Trophoblast cell (in vitro differentiated cells and primary cell): ENCODE measurements at regions not wholly inside any gene's neighbourhood (a gene's known extent, or its start where the extent isn't known, plus 50 kb on each side); places are given as distances from the start of the nearest gene placed in this dataset.

Experiments used
- DNase-seq, 2 donors: peaks; one replicate each; pipeline ENCODE4 v3.0.0-alpha.2; 2016
- H2AFZ ChIP-seq: 2 replicates; pipeline ENCODE4 v1.6.1; 2013; ENCODE audit warnings: low read length, moderate library complexity, mild to moderate bottlenecking; ENCODE audit not compliant: insufficient read depth, poor library complexity
- H2AK5ac ChIP-seq: 2 replicates; pipeline ENCODE4 v1.6.1; 2013; ENCODE audit warnings: mild to moderate bottlenecking, low read length
- H2BK120ac ChIP-seq: 2 replicates; pipeline ENCODE4 v1.6.1; 2013; ENCODE audit warnings: low read length, mild to moderate bottlenecking, moderate library complexity; ENCODE audit not compliant: insufficient read depth, poor library complexity
- H2BK12ac ChIP-seq: 2 replicates; pipeline ENCODE4 v1.6.1; 2013; ENCODE audit warnings: mild to moderate bottlenecking, low read length, moderate library complexity
- H2BK5ac ChIP-seq: 2 replicates; pipeline ENCODE4 v1.6.1; 2013; ENCODE audit warnings: low read length, low read depth, moderate library complexity, mild to moderate bottlenecking; ENCODE audit not compliant: poor library complexity
- H3K14ac ChIP-seq: 2 replicates; pipeline ENCODE4 v1.6.1; 2013; ENCODE audit warnings: mild to moderate bottlenecking, low read length
- H3K18ac ChIP-seq: 2 replicates; pipeline ENCODE4 v1.6.1; 2013; ENCODE audit warnings: mild to moderate bottlenecking, low read length
- H3K23ac ChIP-seq: 2 replicates; pipeline ENCODE4 v1.6.1; 2013; ENCODE audit warnings: low read length
- H3K27ac ChIP-seq: 2 replicates; pipeline ENCODE4 v1.5.1; 2013; ENCODE audit warnings: low read depth, mild to moderate bottlenecking, inconsistent platforms, low read length, moderate library complexity
- H3K27me3 ChIP-seq: 2 replicates; pipeline ENCODE4 v1.6.1; 2013; ENCODE audit warnings: inconsistent platforms, mild to moderate bottlenecking, low read length, moderate library complexity; ENCODE audit not compliant: insufficient read depth
- H3K36me3 ChIP-seq, 2 experiments: 1 replicate in 1 of 2; 2 replicates in 1 of 2; pipeline ENCODE4 v1.6.1; 2013; ENCODE audit warnings: low read length in 2 of 2, mild to moderate bottlenecking in 2 of 2, moderate library complexity in 1 of 2; ENCODE audit not compliant: insufficient read depth in 2 of 2, control insufficient read depth in 1 of 2
- H3K4ac ChIP-seq: 2 replicates; pipeline ENCODE4 v1.6.1; 2013; ENCODE audit warnings: low read depth, mild to moderate bottlenecking, low read length, moderate library complexity
- H3K4me1 ChIP-seq, 2 experiments: 1 replicate in 1 of 2; 2 replicates in 1 of 2; pipeline ENCODE4 v1.6.1; 2013; ENCODE audit warnings: low read length in 2 of 2, mild to moderate bottlenecking in 2 of 2, moderate library complexity in 1 of 2; ENCODE audit not compliant: insufficient read depth in 2 of 2, control insufficient read depth in 1 of 2
- H3K4me2 ChIP-seq: 2 replicates; pipeline ENCODE4 v1.6.1; 2013; ENCODE audit warnings: inconsistent platforms, mild to moderate bottlenecking, low read length, moderate library complexity
- H3K4me3 ChIP-seq: 2 replicates; pipeline ENCODE4 v1.5.1; 2013; ENCODE audit warnings: mild to moderate bottlenecking, low read depth, low read length, inconsistent platforms
- H3K79me1 ChIP-seq: one replicate; pipeline ENCODE4 v1.6.1; 2013; ENCODE audit warnings: low read length
- H3K79me2 ChIP-seq: 2 replicates; pipeline ENCODE4 v1.6.1; 2013; ENCODE audit warnings: low read length, mild to moderate bottlenecking; ENCODE audit not compliant: control insufficient read depth, insufficient read depth, poor library complexity
- H3K9ac ChIP-seq: 2 replicates; pipeline ENCODE4 v1.6.1; 2013; ENCODE audit warnings: mild to moderate bottlenecking, low read length
- H3K9me3 ChIP-seq: 2 replicates; pipeline ENCODE4 v1.6.1; 2013; ENCODE audit warnings: low read depth, mild to moderate bottlenecking, control low read depth, inconsistent platforms, low read length; ENCODE audit not compliant: insufficient read depth
- H4K12ac ChIP-seq: 2 replicates; pipeline ENCODE4 v1.6.1; 2013; ENCODE audit warnings: low read depth, mild to moderate bottlenecking, low read length, moderate library complexity
- H4K8ac ChIP-seq: 2 replicates; pipeline ENCODE4 v1.6.1; 2013; ENCODE audit warnings: low read depth, mild to moderate bottlenecking, low read length, moderate library complexity
- H4K91ac ChIP-seq: one replicate; pipeline ENCODE4 v1.6.1; 2013; ENCODE audit warnings: low read depth, mild to moderate bottlenecking, low read length, moderate library complexity
- WGBS: extraction: QIAGEN DNeasy Blood & Tissue Kit; methylation state at CpG from one replicate; pipeline ENCODE4 v1.1.7; 2013; ENCODE audit warnings: missing lambda C conversion rate; ENCODE audit not compliant: insufficient read length, insufficient coverage; ENCODE audit errors: extremely low coverage; 5-methylcytosine and 5-hydroxymethylcytosine counted together

DNA sequence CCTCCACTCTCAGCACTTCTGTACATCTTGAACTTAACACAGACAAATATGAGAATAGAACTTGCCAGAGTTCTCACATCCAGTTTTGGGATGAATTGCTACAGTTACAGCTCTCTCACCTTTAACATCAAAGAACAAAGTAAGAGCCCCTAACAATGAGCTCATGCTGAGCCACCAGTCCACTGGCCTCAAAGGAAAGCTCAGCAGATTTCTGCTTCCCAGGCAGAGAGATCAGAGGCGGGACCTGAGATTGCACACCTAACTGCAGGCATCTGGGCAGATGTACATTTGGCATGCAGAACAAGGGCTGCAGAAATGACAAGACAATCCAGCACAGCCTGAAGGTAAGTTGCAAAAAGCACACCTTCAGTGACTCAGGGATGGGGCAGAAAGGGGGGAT is 300.9 kb downstream of the MRPS30 start:
- no peak overlapping the region for H3K4ac ChIP-seq
- H3K79me2 ChIP-seq = no peaks in the 10 kb centered on the region
- H2BK12ac ChIP-seq = no peak overlapping the region
- H3K36me3 ChIP-seq = no peaks in the 10 kb centered on the region
- H3K4me3 ChIP-seq = no peak overlapping the region
- no peak overlapping the region for H4K12ac ChIP-seq
- no peak overlapping the region for H2BK120ac ChIP-seq
- H3K9me3 ChIP-seq = no peaks in the 10 kb centered on the region
- H3K27ac ChIP-seq = no peak overlapping the region
- DNase-seq = no peak
- no CpG with 5 or more reads among the region's 1 CpG for WGBS
- no peak overlapping the region for H4K91ac ChIP-seq
- no peak overlapping the region for H3K9ac ChIP-seq
- H2AK5ac ChIP-seq = no peak overlapping the region
- H3K4me1 ChIP-seq = no peaks in the 10 kb centered on the region
- H2AFZ ChIP-seq = no peak overlapping the region
- H3K27me3 ChIP-seq = no peaks in the 10 kb centered on the region
- no peak overlapping the region for H3K14ac ChIP-seq
- no peak overlapping the region for H2BK5ac ChIP-seq
- H4K8ac ChIP-seq = no peak overlapping the region
- H3K79me1 ChIP-seq = no peaks in the 10 kb centered on the region
- no peak overlapping the region for H3K18ac ChIP-seq
- no peak overlapping the region for H3K4me2 ChIP-seq
- no peak overlapping the region for H3K23ac ChIP-seq

DNA sequence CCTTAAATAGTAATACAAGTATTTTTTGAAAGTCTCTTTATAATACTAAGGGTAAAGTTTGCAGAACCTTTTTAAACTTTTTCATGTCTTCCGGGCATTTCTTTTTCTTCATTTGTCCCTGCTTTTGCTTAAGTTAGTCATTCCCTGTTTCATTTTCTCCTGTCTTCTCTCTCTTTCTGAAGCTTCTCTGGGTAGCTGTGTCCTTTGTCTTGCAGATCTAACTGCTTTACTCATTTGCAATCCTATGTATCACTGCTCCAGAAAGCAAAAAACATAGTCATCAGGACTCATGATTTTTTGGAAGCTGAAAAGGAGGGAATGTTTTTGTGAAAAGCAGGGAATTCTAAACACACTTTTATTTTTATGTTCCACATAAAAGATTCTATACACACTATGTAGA is 301.7 kb downstream of the MRPS30 start:
- Histone ChIP-seq H3K4me2 (no peak overlapping the region), H4K8ac (no peak overlapping the region), H3K27ac (no peak overlapping the region), H3K9ac (no peak overlapping the region), H2BK12ac (no peak overlapping the region), H3K9me3 (no peaks in the 10 kb centered on the region), H3K14ac (no peak overlapping the region), H3K27me3 (no peaks in the 10 kb centered on the region), H4K12ac (no peak overlapping the region), H4K91ac (no peak overlapping the region), H3K4ac (no peak overlapping the region), H3K79me2 (no peaks in the 10 kb centered on the region), H2AK5ac (no peak overlapping the region), H3K79me1 (no peaks in the 10 kb centered on the region), H3K4me3 (no peak overlapping the region), H2AFZ (no peak overlapping the region), H3K18ac (no peak overlapping the region), H2BK120ac (no peak overlapping the region), H3K4me1 (no peaks in the 10 kb centered on the region), H2BK5ac (no peak overlapping the region), H3K23ac (no peak overlapping the region), H3K36me3 (no peaks in the 10 kb centered on the region)
- no CpG with 5 or more reads among the region's 1 CpG for WGBS
- no peak for DNase-seq

DNA sequence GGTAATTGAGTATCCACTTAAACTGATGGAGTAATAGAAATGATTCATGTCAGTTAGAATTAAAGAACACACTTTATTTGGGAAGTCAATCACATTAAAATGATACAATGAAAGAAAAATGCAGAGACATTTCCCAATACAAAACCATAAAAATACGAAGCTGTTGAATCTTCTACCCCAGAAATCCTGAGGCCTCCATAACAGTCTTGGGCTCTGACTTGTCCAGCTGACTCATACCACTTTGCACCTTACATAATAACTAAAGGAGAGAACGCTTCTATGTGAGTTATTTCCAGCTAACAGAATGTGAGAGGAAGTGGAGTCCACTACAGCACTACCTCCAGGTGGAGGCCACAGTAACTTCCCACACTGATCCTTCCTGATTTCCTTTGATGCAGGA is 305.0 kb downstream of the MRPS30 start:
- Histone ChIP-seq H3K79me1 (no peaks in the 10 kb centered on the region), H3K9ac (no peak overlapping the region), H3K4me1 (no peaks in the 10 kb centered on the region), H3K18ac (no peak overlapping the region), H4K91ac (no peak overlapping the region), H3K27me3 (no peaks in the 10 kb centered on the region), H3K4me3 (no peak overlapping the region), H3K4me2 (no peak overlapping the region), H3K4ac (no peak overlapping the region), H3K27ac (no peak overlapping the region), H3K23ac (no peak overlapping the region), H3K14ac (no peak overlapping the region), H2BK12ac (no peak overlapping the region), H4K8ac (no peak overlapping the region), H2BK5ac (no peak overlapping the region), H3K36me3 (no peaks in the 10 kb centered on the region), H3K9me3 (peaks cover 4% of the 10 kb centered on the region), H2BK120ac (no peak overlapping the region), H3K79me2 (no peaks in the 10 kb centered on the region), H2AK5ac (no peak overlapping the region), H4K12ac (no peak overlapping the region), H2AFZ (no peak overlapping the region)
- no CpG with 5 or more reads among the region's 2 CpGs for WGBS
- DNase-seq = no peak

DNA sequence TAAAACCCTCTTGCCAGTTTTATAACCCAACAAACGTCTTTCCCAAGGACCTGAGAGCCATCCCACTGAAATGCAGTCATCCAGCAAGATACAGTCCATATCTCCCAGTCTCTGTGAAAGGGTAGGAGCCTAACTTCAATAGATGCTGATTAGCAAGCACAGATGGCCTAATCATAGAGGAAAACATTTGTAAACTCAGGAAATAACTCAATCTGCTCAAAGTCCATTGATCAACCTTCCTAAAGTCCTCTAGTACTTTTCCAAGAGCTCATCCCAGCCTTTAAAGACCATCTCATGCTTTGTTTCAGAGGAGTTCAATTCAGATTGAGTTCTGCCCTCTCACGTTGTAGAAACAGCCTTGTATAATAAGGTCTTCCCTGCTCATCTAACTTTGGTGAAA is 324.2 kb downstream of the MRPS30 start:
- no peak overlapping the region for H4K91ac ChIP-seq
- no peak overlapping the region for H4K12ac ChIP-seq
- no peaks in the 10 kb centered on the region for H3K4me1 ChIP-seq
- no peaks in the 10 kb centered on the region for H3K9me3 ChIP-seq
- no peak overlapping the region for H2BK5ac ChIP-seq
- H4K8ac ChIP-seq = no peak overlapping the region
- no peak overlapping the region for H2AK5ac ChIP-seq
- no peak overlapping the region for H3K14ac ChIP-seq
- no peak overlapping the region for H3K4ac ChIP-seq
- H3K36me3 ChIP-seq = no peaks in the 10 kb centered on the region
- H3K23ac ChIP-seq = no peak overlapping the region
- DNase-seq = no peak
- no peaks in the 10 kb centered on the region for H3K79me2 ChIP-seq
- H3K9ac ChIP-seq = no peak overlapping the region
- no peak overlapping the region for H3K4me2 ChIP-seq
- no peak overlapping the region for H3K4me3 ChIP-seq
- H3K79me1 ChIP-seq = no peaks in the 10 kb centered on the region
- no peak overlapping the region for H2BK120ac ChIP-seq
- no peaks in the 10 kb centered on the region for H3K27me3 ChIP-seq
- H3K27ac ChIP-seq = no peak overlapping the region
- H2AFZ ChIP-seq = no peak overlapping the region
- no CpG with 5 or more reads among the region's 2 CpGs for WGBS
- H2BK12ac ChIP-seq = no peak overlapping the region
- H3K18ac ChIP-seq = no peak overlapping the region
